ENCODE measurements at regions not wholly inside any gene's neighbourhood (a gene's known extent, or its start where the extent isn't known, plus 50 kb on each side); places are given as distances from the start of the nearest gene placed in this dataset.
"Not testable (repeated sequence)": the region's sequence is repeated elsewhere in the genome, so short reads cannot be mapped to it uniquely, and the experiment has no call there.

GRCh38 chr11:135009125-135009524 is 597.1 kb upstream of the B3GAT1 start:
- no peak for DNase-seq

GRCh38 chr11:135008412-135008811 is 596.4 kb upstream of the B3GAT1 start:
- no peak for DNase-seq

GRCh38 chr11:135008001-135008405 is 596.0 kb upstream of the B3GAT1 start:
- no peak for DNase-seq

GRCh38 chr11:135006800-135007199 is 594.8 kb upstream of the B3GAT1 start:
- DNase-seq: no peak

GRCh38 chr11:135004495-135004894 is 592.5 kb upstream of the B3GAT1 start:
- DNase-seq: no peak

- DNase-seq: no peak
Measured at GRCh38 chr11:135002236-135002635, 590.2 kb upstream of the B3GAT1 start.

GRCh38 chr11:135001581-135001980 is 589.5 kb upstream of the B3GAT1 start:
- no peak for DNase-seq

- DNase-seq: not testable (repeated sequence)
Measured at GRCh38 chr11:135001065-135001464, 589.0 kb upstream of the B3GAT1 start.

- DNase-seq: no peak
Measured at GRCh38 chr11:134999590-134999989, 587.5 kb upstream of the B3GAT1 start.

GRCh38 chr11:134997652-134998320 is 585.7 kb upstream of the B3GAT1 start:
- DNase-seq: no peak

GRCh38 chr11:134995741-134996140 is 583.7 kb upstream of the B3GAT1 start:
- no peak for DNase-seq

GRCh38 chr11:134994431-134994830 is 582.4 kb upstream of the B3GAT1 start:
- no peak for DNase-seq

- DNase-seq: no peak
Measured at GRCh38 chr11:134993691-134994243, 581.7 kb upstream of the B3GAT1 start.

GRCh38 chr11:134992981-134993380 is 580.9 kb upstream of the B3GAT1 start:
- DNase-seq: no peak

GRCh38 chr11:134988495-134988894 is 576.5 kb upstream of the B3GAT1 start:
- no peak for DNase-seq

- no peak for DNase-seq
Measured at GRCh38 chr11:134987822-134988221, 575.8 kb upstream of the B3GAT1 start.

GRCh38 chr11:134987223-134987768 is 575.3 kb upstream of the B3GAT1 start:
- no peak for DNase-seq

GRCh38 chr11:134984421-134984820 is 572.4 kb upstream of the B3GAT1 start:
- DNase-seq: no peak

- DNase-seq: not testable (repeated sequence)
Measured at GRCh38 chr11:134982432-134982831, 570.4 kb upstream of the B3GAT1 start.

GRCh38 chr11:134981835-134982234 is 569.8 kb upstream of the B3GAT1 start:
- DNase-seq: no peak

GRCh38 chr11:134980819-134981710 is 569.0 kb upstream of the B3GAT1 start:
- no peak for DNase-seq

- not testable (repeated sequence) for DNase-seq
Measured at GRCh38 chr11:134979089-134979457, 567.0 kb upstream of the B3GAT1 start.

GRCh38 chr11:134978388-134979088 is 566.5 kb upstream of the B3GAT1 start:
- DNase-seq: no peak
